A549 (cell line): ENCODE measurements at regions not wholly inside any gene's neighbourhood (a gene's known extent, or its start where the extent isn't known, plus 50 kb on each side); places are given as distances from the start of the nearest gene placed in this dataset.

Experiments
- CBX8 ChIP-seq: fragments of 200-600 bp; sonication (generic); IDR thresholded peaks from 2 replicates; pipeline ENCODE4 v1.6.1; 2016
- CTCF ChIP-seq: fragments of >200 bp; sonication (Bioruptor Twin); formaldehyde crosslinking; IDR thresholded peaks from 3 replicates; pipeline ENCODE4 v1.5.1; 2016
- EHF ChIP-seq: fragments of 250-450 bp; sonication (Bioruptor Pico); IDR thresholded peaks from 2 replicates; pipeline ENCODE4 v1.5.0; 2020; ENCODE audit warnings: mild to moderate bottlenecking
- HOXA7 ChIP-seq: fragments of 250-450 bp; sonication (Bioruptor Pico); IDR thresholded peaks from 2 replicates; pipeline ENCODE4 v1.5.0; 2020; ENCODE audit warnings: mild to moderate bottlenecking, moderate library complexity
- MAFK ChIP-seq: fragments of 450-650 bp; IDR thresholded peaks from 2 replicates; pipeline ENCODE4 v1.6.1; 2014; ENCODE audit not compliant: partially characterized antibody
- MAX ChIP-seq: IDR thresholded peaks from 2 replicates; pipeline ENCODE4 v1.6.1; 2012
- MAZ ChIP-seq: fragments of 150-350 bp; IDR thresholded peaks from 2 replicates; pipeline ENCODE4 v1.6.1; 2014; ENCODE audit warnings: antibody characterized with exemption, low read depth, low read length, borderline replicate concordance
- NR3C1 ChIP-seq: fragments of >200 bp; sonication (Bioruptor Twin); formaldehyde crosslinking; IDR thresholded peaks from 3 replicates; pipeline ENCODE4 v1.6.1; 2017
- PBX3 ChIP-seq: IDR thresholded peaks from 2 replicates; pipeline ENCODE4 v1.6.1; 2012
- POLR2A ChIP-seq: IDR thresholded peaks from 2 replicates; pipeline ENCODE4 v1.6.1; 2012; ENCODE audit warnings: mild to moderate bottlenecking, low read length
- RAD21 ChIP-seq, 2 experiments: fragments of >200 bp in 1 of 2; sonication (Bioruptor Twin) in 1 of 2; formaldehyde crosslinking in 1 of 2; IDR thresholded peaks in 1 of 2; conservative IDR thresholded peaks in 1 of 2; 2 replicates in 1 of 2; 3 replicates in 1 of 2; pipeline ENCODE4 v1.6.1; 2012 to 2018; ENCODE audit warnings: inconsistent platforms in 1 of 2
- RARB ChIP-seq: fragments of 250-450 bp; sonication (Bioruptor Pico); IDR thresholded peaks from 2 replicates; pipeline ENCODE4 v1.8.0; 2021; ENCODE audit warnings: mild to moderate bottlenecking, moderate library complexity
- REST ChIP-seq: fragments of 200-600 bp; sonication (generic); IDR thresholded peaks from 2 replicates; pipeline ENCODE4 v1.6.1; 2016; ENCODE audit warnings: antibody characterized with exemption, mild to moderate bottlenecking, moderate library complexity
- SREBF2 ChIP-seq: fragments of 450-650 bp; IDR thresholded peaks from 2 replicates; pipeline ENCODE4 v1.6.1; 2014; ENCODE audit warnings: mild to moderate bottlenecking, moderate library complexity

GRCh38 chr2:236773206-236773605 lies 203.6 kb downstream of the ACKR3 start:
- TF ChIP-seq MAX, result no peak
- no peak for TF ChIP-seq CTCF
- no peak for TF ChIP-seq REST
- TF ChIP-seq POLR2A, result no peak
- no peak for TF ChIP-seq CBX8
- TF ChIP-seq RARB (CRISPR knock-in tag), result no peak
- no peak for TF ChIP-seq MAFK
- TF ChIP-seq NR3C1, result no peak
- TF ChIP-seq EHF (CRISPR knock-in tag), result no peak
- no peak for TF ChIP-seq MAZ
- no peak for TF ChIP-seq SREBF2
- TF ChIP-seq RAD21 (conservative IDR thresholded peaks at IDR 0.05 in 1 of 2, IDR thresholded peaks at IDR 0.05 in 1 of 2), result no peak
- no peak for TF ChIP-seq HOXA7 (CRISPR knock-in tag)
- no peak for TF ChIP-seq PBX3
